GM21360 (cell line): ENCODE measurements at regions not wholly inside any gene's neighbourhood (a gene's known extent, or its start where the extent isn't known, plus 50 kb on each side); places are given as distances from the start of the nearest gene placed in this dataset.

ENCODE experiments used
- ATAC-seq: cut with Tn5 transposase; IDR thresholded peaks from one replicate; pipeline ENCODE4 v1.9.1; 2021; ENCODE audit warnings: mild to moderate bottlenecking, moderate library complexity; ENCODE audit not compliant: unreplicated experiment

GRCh38 chr11:45556851-45557707 is 108.3 kb downstream of the CHST1 start:
- ATAC-seq = no peak

GRCh38 chr11:45554230-45554967 is 111.0 kb downstream of the CHST1 start:
- ATAC-seq = no peak

DNA sequence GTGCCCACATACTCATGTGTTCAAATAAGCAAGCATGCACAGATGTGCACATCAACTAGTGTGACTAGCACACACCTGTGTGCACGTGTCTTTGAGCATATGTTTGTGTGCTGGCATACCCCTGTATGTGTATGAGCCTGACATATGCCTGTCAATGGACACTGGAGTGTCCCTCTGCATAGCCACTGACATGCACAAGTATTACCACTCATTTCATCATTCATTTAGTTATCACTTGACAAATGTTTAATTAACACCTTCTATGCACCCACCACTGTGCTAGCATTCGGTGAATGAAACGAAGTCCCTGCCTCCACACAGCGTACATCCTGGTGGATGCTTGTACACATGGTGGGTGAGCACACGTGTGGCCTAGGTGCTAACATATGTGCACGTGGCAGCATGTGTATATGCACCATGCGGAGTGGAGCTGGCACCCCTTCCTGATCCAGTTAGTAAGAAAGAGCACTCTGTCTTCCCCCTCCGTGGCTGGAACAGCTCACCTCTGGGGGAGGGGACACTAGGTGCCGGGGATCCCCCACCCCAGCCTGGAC is 112.0 kb downstream of the CHST1 start:
- ATAC-seq = no peak

GRCh38 chr11:45551191-45551713 is 114.2 kb downstream of the CHST1 start:
- no peak for ATAC-seq

DNA sequence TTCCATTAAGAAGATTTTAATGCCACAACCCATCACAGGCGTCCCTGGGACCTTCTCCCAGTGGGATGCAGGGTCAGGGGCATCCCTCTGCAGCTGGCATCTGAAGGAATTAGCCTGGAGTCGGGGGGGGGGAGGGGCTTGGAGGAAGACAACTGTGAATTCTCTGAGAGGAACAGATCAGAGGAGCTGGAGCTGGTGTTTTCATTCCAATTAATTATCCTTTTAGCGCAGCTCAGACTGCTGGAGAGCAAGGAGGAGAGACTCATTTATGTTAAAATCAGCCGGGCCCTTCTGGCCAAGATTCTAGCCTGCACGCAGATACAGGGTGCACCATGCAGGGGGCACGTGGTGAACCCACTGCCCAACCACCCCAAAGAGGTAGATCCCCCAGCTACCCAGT is 116.2 kb downstream of the CHST1 start:
- ATAC-seq = no peak

- ATAC-seq = no peak
Measured at GRCh38 chr11:45546366-45546765, 119.1 kb downstream of the CHST1 start.

DNA sequence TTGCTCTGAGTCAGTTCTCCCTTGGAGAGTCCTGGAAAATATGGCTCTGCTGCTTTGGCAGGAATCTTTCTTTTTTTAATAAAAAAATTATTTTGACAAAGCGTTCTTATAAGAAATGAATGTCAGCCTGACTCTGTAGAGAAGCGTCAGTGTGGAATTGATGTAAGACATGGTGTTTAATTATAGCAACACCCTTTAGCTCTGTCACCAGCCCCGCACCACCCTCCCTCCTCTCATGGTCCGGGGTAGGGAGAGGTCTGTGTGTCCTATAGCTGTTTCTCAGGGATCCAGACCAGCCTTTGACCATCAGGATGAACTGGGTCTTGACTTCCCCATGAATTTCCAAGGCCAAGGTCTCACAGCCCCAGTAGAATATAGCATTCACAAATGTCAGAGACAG is 120.6 kb downstream of the CHST1 start:
- ATAC-seq = no peak

DNA sequence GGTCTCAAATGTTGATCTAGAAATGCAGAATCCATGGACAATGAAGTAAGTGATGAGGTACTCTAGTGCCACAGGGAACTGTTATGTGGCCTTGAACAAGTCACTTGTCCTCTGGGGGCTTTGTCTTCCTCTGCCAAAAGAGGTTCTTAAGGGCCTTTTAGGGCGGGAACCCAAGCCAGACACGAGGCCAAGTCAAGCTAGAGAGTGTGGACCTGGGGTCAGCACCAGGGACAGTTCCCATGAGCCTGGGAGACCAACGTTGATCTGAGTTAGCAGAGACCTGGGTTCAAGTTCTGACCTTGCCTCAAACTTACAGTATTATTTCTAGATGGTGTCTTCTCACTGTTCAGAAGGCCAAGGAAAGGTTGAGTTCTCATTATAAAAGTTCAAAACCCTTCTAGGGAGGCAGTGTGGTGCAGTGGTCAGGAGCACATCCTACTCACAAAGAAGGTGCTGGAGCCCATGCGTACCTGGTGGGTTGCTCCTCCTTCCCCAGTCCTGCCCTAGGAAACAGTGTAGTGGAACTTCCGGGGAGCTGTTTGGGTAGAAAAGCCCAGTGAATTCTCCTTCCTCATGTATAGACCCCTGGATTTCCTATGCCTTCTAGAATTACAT is 121.5 kb downstream of the CHST1 start:
- ATAC-seq = no peak

DNA sequence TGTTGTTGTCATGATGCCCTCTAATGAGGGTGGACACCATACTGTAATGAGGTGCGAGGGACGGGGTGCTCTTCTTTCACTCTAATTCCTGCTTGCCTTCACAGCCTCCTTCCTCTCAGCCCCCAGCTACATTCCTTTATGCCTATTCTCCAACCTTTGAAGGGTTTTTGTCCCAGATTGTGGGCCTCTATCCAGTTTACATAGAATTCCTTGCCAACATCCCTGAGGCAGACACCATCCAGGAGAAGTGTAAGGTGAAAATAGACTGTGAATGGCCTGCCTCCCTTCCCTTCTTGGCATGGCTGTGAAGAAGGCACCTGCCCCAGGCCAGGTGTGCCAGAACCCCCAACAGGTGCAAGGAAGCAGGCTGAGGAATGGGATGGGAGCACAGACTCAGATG is 122.3 kb downstream of the CHST1 start:
- no peak for ATAC-seq

DNA sequence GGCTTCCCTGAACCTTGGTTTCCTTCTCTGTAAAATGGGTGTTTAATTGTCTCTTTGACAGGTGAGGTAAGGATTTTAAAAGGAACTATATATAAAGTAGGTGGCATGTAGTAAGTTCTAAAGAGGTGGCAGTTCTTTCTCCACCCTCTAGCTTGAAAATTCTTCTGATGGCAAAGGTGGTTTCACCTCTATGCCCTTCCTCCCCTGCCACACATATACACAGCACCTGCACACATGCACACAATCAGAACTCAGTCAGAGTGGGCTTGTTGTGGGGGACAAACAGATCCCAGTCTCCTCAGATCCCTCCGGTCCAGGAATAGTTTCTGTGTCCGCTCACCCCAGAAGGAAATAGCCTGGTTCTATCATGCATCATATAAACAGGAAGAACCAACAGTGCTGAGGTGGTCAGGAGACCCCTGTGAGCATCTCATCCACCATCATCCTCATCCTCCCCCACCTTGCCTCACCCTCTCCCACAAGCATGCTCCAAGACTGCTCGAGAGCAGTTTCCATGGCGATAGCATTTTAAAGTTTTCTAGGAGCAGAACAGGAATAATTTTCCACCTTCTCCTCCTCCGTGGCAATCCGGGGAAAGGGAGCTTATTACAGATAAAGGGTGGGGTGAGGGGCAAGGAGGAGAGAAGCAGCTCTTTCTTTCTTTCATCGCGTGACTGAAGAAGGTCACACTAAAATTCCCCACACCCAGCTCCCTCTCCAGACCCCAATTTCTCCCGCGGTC is 123.6 kb downstream of the CHST1 start:
- ATAC-seq = no peak

DNA sequence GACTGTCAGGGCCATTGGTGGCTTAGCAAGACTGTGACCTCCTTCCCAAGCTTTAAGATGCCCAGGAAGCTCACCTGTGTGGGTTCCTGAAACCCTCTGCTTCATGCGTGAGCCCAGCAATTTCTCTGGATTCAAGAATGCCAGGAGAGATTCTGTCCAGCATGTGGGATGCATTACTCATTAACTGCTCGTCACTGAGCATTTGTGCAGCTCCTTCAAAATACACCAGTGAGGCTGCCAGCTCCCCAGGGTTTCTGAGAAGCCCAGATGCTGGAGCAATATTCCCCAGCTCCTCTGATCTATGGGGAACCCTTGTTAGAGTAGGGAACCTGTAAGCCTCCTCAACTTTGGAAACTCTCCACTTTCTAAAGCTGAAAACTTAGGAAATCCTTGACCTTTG is 126.5 kb downstream of the CHST1 start:
- no peak for ATAC-seq

- ATAC-seq = no peak
Measured at GRCh38 chr11:45538363-45538762, 127.1 kb downstream of the CHST1 start.

DNA sequence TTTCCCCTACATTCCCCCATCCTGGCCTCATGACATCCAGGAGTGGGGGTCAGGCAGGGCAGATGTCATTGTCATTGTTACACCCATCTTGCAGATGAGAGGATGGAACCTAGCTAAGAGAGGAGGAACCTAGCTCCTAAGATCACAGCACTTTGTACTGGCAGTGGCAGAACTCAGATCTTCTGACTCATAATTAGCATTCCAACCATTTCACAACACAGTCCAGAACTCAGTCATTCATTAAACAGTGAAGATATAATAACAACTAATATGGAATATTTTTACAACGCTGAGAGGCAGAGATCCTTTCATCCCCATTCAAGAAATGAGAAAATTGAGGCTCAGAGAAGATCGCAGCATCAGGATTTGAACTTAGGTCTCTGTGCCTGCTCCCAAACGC is 127.8 kb downstream of the CHST1 start:
- ATAC-seq = no peak

- ATAC-seq = no peak
Measured at GRCh38 chr11:45535033-45535432, 130.4 kb downstream of the CHST1 start.

- no peak for ATAC-seq
Measured at GRCh38 chr11:45534132-45534531, 131.3 kb downstream of the CHST1 start.

GRCh38 chr11:45532546-45532945 is 132.9 kb downstream of the CHST1 start:
- ATAC-seq = no peak

GRCh38 chr11:45530776-45531175 is 134.6 kb downstream of the CHST1 start:
- no peak for ATAC-seq

DNA sequence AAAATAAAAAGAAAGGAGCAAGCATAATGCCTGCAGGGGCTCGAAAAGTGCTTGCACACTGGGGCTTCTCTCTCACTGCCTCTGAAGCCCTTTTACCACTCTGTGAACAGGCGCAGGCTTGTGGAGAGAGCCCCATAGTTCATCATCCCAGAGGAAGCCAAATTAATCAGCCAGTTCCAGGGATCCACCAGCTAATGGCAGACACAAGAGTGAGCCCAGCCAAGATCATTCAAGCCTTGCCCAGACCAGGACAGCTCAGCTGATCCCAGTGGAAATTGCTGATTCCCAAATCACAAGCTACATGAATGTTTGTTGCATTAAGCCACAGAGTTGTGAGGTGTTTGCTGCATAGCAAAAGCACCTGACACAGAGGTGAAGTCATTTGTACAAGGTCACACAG is 135.3 kb downstream of the CHST1 start:
- ATAC-seq = no peak

DNA sequence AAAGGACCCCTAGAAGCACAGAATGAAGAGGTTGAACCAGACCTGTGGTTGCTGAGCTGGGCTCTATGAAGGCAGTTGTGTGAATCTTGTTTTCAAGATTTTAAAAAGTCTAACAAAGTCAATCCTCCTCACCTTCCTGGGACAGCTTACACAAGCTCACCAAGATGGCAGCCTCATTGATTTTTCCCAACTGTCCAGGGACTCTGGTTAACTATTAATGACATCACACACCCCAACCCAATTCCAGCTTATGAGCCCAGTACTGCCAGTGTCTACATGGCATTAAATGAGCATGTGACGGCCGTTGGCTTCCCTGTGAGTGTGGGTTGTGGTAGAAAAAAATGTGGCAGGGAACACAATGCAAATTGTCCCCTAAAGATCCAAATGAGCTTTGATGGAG is 137.0 kb downstream of the CHST1 start:
- ATAC-seq = no peak

- ATAC-seq = no peak
Measured at GRCh38 chr11:45527898-45528297, 137.5 kb downstream of the CHST1 start.

DNA sequence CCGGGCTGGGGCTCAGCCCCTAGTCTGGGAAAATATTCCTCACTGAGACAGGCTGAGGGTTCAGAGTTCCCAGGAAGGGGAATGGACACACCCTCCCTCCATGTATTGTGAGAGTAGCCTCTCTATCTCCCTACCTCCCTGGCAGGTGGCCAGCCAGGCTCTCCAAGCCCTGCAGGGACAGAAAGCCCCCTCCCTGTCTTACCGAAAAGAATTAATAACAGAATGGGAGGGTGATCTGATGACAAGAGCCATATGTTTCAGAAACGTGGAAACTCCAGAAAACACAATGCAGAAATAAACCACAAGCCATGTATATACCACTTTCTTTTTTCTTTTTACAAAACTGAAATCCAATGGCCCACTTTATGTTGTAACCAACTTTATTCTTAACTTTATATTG is 140.0 kb downstream of the CHST1 start:
- no peak for ATAC-seq
